OCI-LY7 (cell line): ENCODE measurements at regions not wholly inside any gene's neighbourhood (a gene's known extent, or its start where the extent isn't known, plus 50 kb on each side); places are given as distances from the start of the nearest gene placed in this dataset.

Source experiments
- BruUV-seq: library from RNA; stranded (reverse); fragments of 400-500 nt; replicated peaks from 2 replicates; lab custom pipeline; 2021; lab: Mats Ljungman, UMichigan
- CTCF ChIA-PET: fragments of 300-600 bp; sonication (Branson Sonifier 250); formaldehyde crosslinking; loops from one replicate; lab custom pipeline; 2022; ENCODE audit warnings: antibody characterized with exemption; ENCODE audit not compliant: unreplicated experiment; lab: Charles Lee
- POLR2A ChIA-PET: fragments of 300-600 bp; sonication (Branson Sonifier 250); formaldehyde crosslinking; loops from one replicate; lab custom pipeline; 2022; ENCODE audit warnings: antibody characterized with exemption; lab: Charles Lee
- DNase-seq: peaks from one replicate; pipeline ENCODE4 v3.0.0-alpha.2; 2015; ENCODE audit warnings: low spot score
- H2AFZ ChIP-seq: fragments of 200-600 bp; sonication (generic), shearing (Covaris generic); 2 replicates; pipeline ENCODE4 v1.6.1; 2014; ENCODE audit warnings: mild to moderate bottlenecking, antibody characterized with exemption, low read length, moderate library complexity
- H3K27ac ChIP-seq: fragments of 200-600 bp; sonication (generic); 2 replicates; pipeline ENCODE4 v1.5.1; 2014; ENCODE audit warnings: mixed run types, low read depth, mild to moderate bottlenecking, moderate library complexity, low read length, inconsistent platforms; ENCODE audit not compliant: poor library complexity, severe bottlenecking
- H3K36me3 ChIP-seq: fragments of 200-600 bp; sonication (generic); 2 replicates; pipeline ENCODE4 v1.6.1; 2014; ENCODE audit warnings: mild to moderate bottlenecking, antibody characterized with exemption, low read length, moderate library complexity, mixed read lengths; ENCODE audit not compliant: insufficient read depth
- H3K4me1 ChIP-seq: fragments of 200-600 bp; sonication (generic); 2 replicates; pipeline ENCODE4 v1.5.1; 2014; ENCODE audit warnings: mild to moderate bottlenecking, low read length; ENCODE audit not compliant: insufficient read depth, poor library complexity, severe bottlenecking
- H3K4me2 ChIP-seq: fragments of 200-600 bp; sonication (generic); 2 replicates; pipeline ENCODE4 v1.6.1; 2014; ENCODE audit warnings: mild to moderate bottlenecking, low read length
- H3K4me3 ChIP-seq: fragments of 200-600 bp; sonication (generic); 2 replicates; pipeline ENCODE4 v1.5.1; 2014; ENCODE audit warnings: mild to moderate bottlenecking, low read depth, low read length; ENCODE audit not compliant: poor library complexity, severe bottlenecking
- H3K79me2 ChIP-seq: fragments of 200-600 bp; sonication (generic); 2 replicates; pipeline ENCODE4 v1.6.1; 2016; ENCODE audit warnings: low read depth, mild to moderate bottlenecking, low read length, moderate library complexity, mixed read lengths; ENCODE audit not compliant: insufficient read depth
- H3K9me2 ChIP-seq: fragments of 200-600 bp; sonication (generic); 2 replicates; pipeline ENCODE4 v1.6.1; 2016; ENCODE audit warnings: mild to moderate bottlenecking, low read length, mixed read lengths; ENCODE audit not compliant: insufficient read depth
- H3K9me3 ChIP-seq: fragments of 200-600 bp; sonication (generic); 2 replicates; pipeline ENCODE4 v1.6.1; 2014; ENCODE audit warnings: mild to moderate bottlenecking, mixed run types, low read length, mixed read lengths
- H4K20me1 ChIP-seq: fragments of 200-600 bp; sonication (generic); 2 replicates; pipeline ENCODE4 v1.6.1; 2014; ENCODE audit warnings: mild to moderate bottlenecking, antibody characterized with exemption, low read length, moderate library complexity, mixed read lengths; ENCODE audit not compliant: insufficient read depth
- CTCF ChIP-seq: fragments of 200-600 bp; sonication (generic); conservative IDR thresholded peaks from 2 replicates; pipeline ENCODE4 v1.5.1; 2014; ENCODE audit warnings: mild to moderate bottlenecking, antibody characterized with exemption, low read length, moderate library complexity, mixed read lengths
- EZH2phosphoT487 ChIP-seq: fragments of 200-600 bp; sonication (generic); IDR thresholded peaks from 2 replicates; pipeline ENCODE4 v1.6.1; 2018; ENCODE audit warnings: low read depth, borderline replicate concordance, mild to moderate bottlenecking, mixed run types, antibody characterized with exemption, low read length, moderate library complexity, mixed read lengths
- intact Hi-C: fragments of 100-400 bp; cut with micrococcal nuclease; formaldehyde crosslinking; loops from one replicate; pipeline ENCODE4 v1.10.0; 2022; ENCODE audit not compliant: unreplicated experiment

- H3K9me3 ChIP-seq = no peaks in the 10 kb centered on the region
- no peaks in the 10 kb centered on the region for H3K36me3 ChIP-seq
- H3K4me3 ChIP-seq = peak overlapping the region; percentile 32
- peak overlapping the region; percentile 50; the same call in 1 of the 2 replicates for H2AFZ ChIP-seq
- TF ChIP-seq CTCF (no peak), EZH2phosphoT487 (no peak)
- peaks cover 90% of the 10 kb centered on the region for H3K4me1 ChIP-seq
- H3K79me2 ChIP-seq = no peaks in the 10 kb centered on the region
- no peak for DNase-seq
- H4K20me1 ChIP-seq = no peaks in the 10 kb centered on the region
- H3K27ac ChIP-seq = peak overlapping the region; percentile 52
- H3K4me2 ChIP-seq = peak overlapping the region; percentile 71
- no peaks in the 10 kb centered on the region for H3K9me2 ChIP-seq
- no TSS peak for BruUV-seq
- ChIA-PET CTCF (interaction anchor here (1.3 to 3.7 kb wide), 3 partner anchors 11 to 19 kb away, joined by 3 to 12 read pairs (median 6); no protein-coding TSS in a partner anchor), POLR2A (interaction anchor here (0.5 to 9.0 kb wide), 14 partner anchors 9 to 1332 kb away, joined by 3 to 66 read pairs (median 4); no protein-coding TSS in a partner anchor)
- intact Hi-C loops = no loop called here
Measured at GRCh38 chr14:22508150-22508457, 80.9 kb downstream of the DAD1 start.

- CTCF ChIA-PET = interaction anchor here (0.6 to 3.7 kb wide), 3 partner anchors 8 to 18 kb away, joined by 3 to 12 read pairs (median 3); no protein-coding TSS in a partner anchor
- H3K27ac ChIP-seq = peak overlapping the region; percentile 64
- no peaks in the 10 kb centered on the region for H4K20me1 ChIP-seq
- POLR2A ChIA-PET = interaction anchor here (0.7 to 9.0 kb wide), 17 partner anchors 8 to 49 kb away, joined by 3 to 66 read pairs (median 4); no protein-coding TSS in a partner anchor
- H2AFZ ChIP-seq = peak overlapping the region; percentile 50; the same call in 1 of the 2 replicates
- H3K36me3 ChIP-seq = no peaks in the 10 kb centered on the region
- H3K79me2 ChIP-seq = no peaks in the 10 kb centered on the region
- no TSS peak for BruUV-seq
- intact Hi-C loops = no loop called here
- no peaks in the 10 kb centered on the region for H3K9me2 ChIP-seq
- no peaks in the 10 kb centered on the region for H3K9me3 ChIP-seq
- no peak for DNase-seq
- H3K4me1 ChIP-seq = peaks cover 88% of the 10 kb centered on the region
- peak overlapping the region; percentile 71 for H3K4me2 ChIP-seq
- no peak overlapping the region for H3K4me3 ChIP-seq
- TF ChIP-seq CTCF (no peak), EZH2phosphoT487 (no peak)
Measured at GRCh38 chr14:22506778-22507351, 82.2 kb downstream of the DAD1 start.

GRCh38 chr14:22506378-22506710 is 82.7 kb downstream of the DAD1 start:
- POLR2A ChIA-PET = interaction anchor here (0.6 to 9.0 kb wide), 11 partner anchors 9 to 1249 kb away, joined by 3 to 66 read pairs (median 6); no protein-coding TSS in a partner anchor
- H3K79me2 ChIP-seq = no peaks in the 10 kb centered on the region
- H3K36me3 ChIP-seq = no peaks in the 10 kb centered on the region

More at GRCh38 chr14:22506378-22506710, 82.7 kb downstream of the DAD1 start:
- no peak for TF ChIP-seq CTCF
- no peak for TF ChIP-seq EZH2phosphoT487
- intact Hi-C loops = no loop called here
- Histone ChIP-seq H3K27ac (peak overlapping the region; percentile 64), H3K9me2 (no peaks in the 10 kb centered on the region), H2AFZ (peak overlapping the region; percentile 50), H3K9me3 (no peaks in the 10 kb centered on the region), H3K4me3 (peak overlapping the region; percentile 8), H3K4me2 (peak overlapping the region; percentile 71), H3K4me1 (peaks cover 84% of the 10 kb centered on the region), H4K20me1 (no peaks in the 10 kb centered on the region)
- no peak for DNase-seq
- CTCF ChIA-PET = interaction anchor here (0.6 to 3.7 kb wide), 3 partner anchors 9 to 17 kb away, joined by 3 to 12 read pairs (median 3); no protein-coding TSS in a partner anchor
- BruUV-seq = no TSS peak
